HUDEP-2 (cell line): ENCODE measurements at regions not wholly inside any gene's neighbourhood (a gene's known extent, or its start where the extent isn't known, plus 50 kb on each side); places are given as distances from the start of the nearest gene placed in this dataset.

Source experiments
- DNase-seq, 76 experiments: peaks; one replicate each; lab custom pipeline; 2025; ENCODE audit not compliant: unreplicated experiment in 76 of 76; lab: John Stamatoyannopoulos, UW

- no peak for DNase-seq
These were observed 589.4 kb upstream of the SYT4 start for GRCh38 chr18:43866696-43867095.

- no peak for DNase-seq
These were observed 591.3 kb upstream of the SYT4 start for GRCh38 chr18:43868497-43868995.

- no peak for DNase-seq
These were observed 592.2 kb upstream of the SYT4 start for GRCh38 chr18:43869451-43870008.

- DNase-seq, result no peak
These were observed 593.3 kb upstream of the SYT4 start for GRCh38 chr18:43870626-43871025.

- no peak for DNase-seq
These were observed 598.2 kb upstream of the SYT4 start for GRCh38 chr18:43875511-43875910.

GRCh38 chr18:43876286-43876685 is 599.0 kb upstream of the SYT4 start:
- DNase-seq, result no peak

GRCh38 chr18:43876748-43877147 is 599.5 kb upstream of the SYT4 start:
- no peak for DNase-seq

GRCh38 chr18:43877616-43878321 is 600.5 kb upstream of the SYT4 start:
- no peak for DNase-seq

GRCh38 chr18:43879415-43879814 is 602.1 kb upstream of the SYT4 start:
- DNase-seq, result no peak

- DNase-seq, result no peak
These were observed 605.2 kb upstream of the SYT4 start for GRCh38 chr18:43882358-43883055.

GRCh38 chr18:43883886-43884285 is 606.6 kb upstream of the SYT4 start:
- DNase-seq, result no peak

GRCh38 chr18:43886341-43886740 is 609.1 kb upstream of the SYT4 start:
- no peak for DNase-seq

- no peak for DNase-seq
These were observed 610.2 kb upstream of the SYT4 start for GRCh38 chr18:43887491-43887890.

- no peak for DNase-seq
These were observed 611.3 kb upstream of the SYT4 start for GRCh38 chr18:43888598-43888997.

- DNase-seq, result no peak
These were observed 615.8 kb upstream of the SYT4 start for GRCh38 chr18:43893001-43893637.

- DNase-seq, result no peak
These were observed 627.0 kb upstream of the SYT4 start for GRCh38 chr18:43904209-43904837.

- no peak for DNase-seq
These were observed 636.7 kb upstream of the SYT4 start for GRCh38 chr18:43914018-43914417.

- DNase-seq, result no peak
These were observed 639.7 kb upstream of the SYT4 start for GRCh38 chr18:43916984-43917383.

GRCh38 chr18:43917520-43917919 is 640.2 kb upstream of the SYT4 start:
- no peak for DNase-seq

GRCh38 chr18:43919551-43919950 is 642.3 kb upstream of the SYT4 start:
- no peak for DNase-seq

GRCh38 chr18:43931439-43931838 is 654.1 kb upstream of the SYT4 start:
- no peak for DNase-seq
